RWPE2 (cell line): ENCODE measurements at regions not wholly inside any gene's neighbourhood (a gene's known extent, or its start where the extent isn't known, plus 50 kb on each side); places are given as distances from the start of the nearest gene placed in this dataset.
"Not testable (repeated sequence)": the region's sequence is repeated elsewhere in the genome, so short reads cannot be mapped to it uniquely, and the experiment has no call there.

Experiments
- ATAC-seq: fragments of 200-7000 bp; cut with Tn5 transposase; 3 replicates; pipeline ENCODE4 v1.9.1; 2021; ENCODE audit warnings: low read depth
- DNase-seq: peaks from one replicate; pipeline ENCODE4 v3.0.0-alpha.2; 2020; ENCODE audit warnings: low spot score
- H3K27ac ChIP-seq: fragments of 450-650 bp; 2 replicates; pipeline ENCODE4 v1.5.1; 2017; ENCODE audit warnings: mild to moderate bottlenecking; ENCODE audit not compliant: poor library complexity, severe bottlenecking
- H3K27me3 ChIP-seq: fragments of 250-450 bp; sonication (Bioruptor Pico); 2 replicates; pipeline ENCODE4 v1.5.1; 2021; ENCODE audit warnings: mild to moderate bottlenecking, moderate library complexity; ENCODE audit not compliant: insufficient read depth, poor library complexity, severe bottlenecking
- H3K36me3 ChIP-seq: fragments of 250-450 bp; sonication (Bioruptor Pico); 2 replicates; pipeline ENCODE4 v1.5.1; 2020; ENCODE audit warnings: low read depth, mild to moderate bottlenecking, moderate library complexity
- H3K4me1 ChIP-seq: fragments of 250-450 bp; sonication (Bioruptor Pico); 2 replicates; pipeline ENCODE4 v1.5.1; 2021; ENCODE audit warnings: mild to moderate bottlenecking, moderate library complexity; ENCODE audit not compliant: insufficient read depth, poor library complexity, severe bottlenecking
- H3K4me3 ChIP-seq: fragments of 250-450 bp; sonication (Bioruptor Pico); 2 replicates; pipeline ENCODE4 v1.5.1; 2021; ENCODE audit warnings: mild to moderate bottlenecking, moderate library complexity; ENCODE audit not compliant: severe bottlenecking
- H3K9me3 ChIP-seq: fragments of 250-450 bp; sonication (Bioruptor Pico); 2 replicates; pipeline ENCODE4 v1.5.1; 2021; ENCODE audit warnings: mild to moderate bottlenecking, moderate library complexity; ENCODE audit not compliant: severe bottlenecking
- CTCF ChIP-seq: fragments of 450-650 bp; IDR thresholded peaks from one replicate; pipeline ENCODE4 v1.5.1; 2017; ENCODE audit warnings: mild to moderate bottlenecking, moderate library complexity; ENCODE audit not compliant: poor library complexity, severe bottlenecking

- not testable (repeated sequence) for H3K9me3 ChIP-seq, ATAC-seq, DNase-seq, H3K4me3 ChIP-seq, H3K27me3 ChIP-seq, H3K27ac ChIP-seq, H3K4me1 ChIP-seq, H3K36me3 ChIP-seq
These were observed 277.8 kb upstream of the ARHGAP42 start for GRCh38 chr11:100409267-100409666.

GRCh38 chr11:100419518-100419917 lies 267.6 kb upstream of the ARHGAP42 start:
- Histone ChIP-seq H3K27me3 (no peaks in the 10 kb centered on the region), H3K4me3 (no peak overlapping the region), H3K9me3 (no peaks in the 10 kb centered on the region), H3K4me1 (no peaks in the 10 kb centered on the region), H3K36me3 (no peaks in the 10 kb centered on the region), H3K27ac (no peak overlapping the region)
- ATAC-seq, result no peak
- no peak for TF ChIP-seq CTCF
- DNase-seq, result no peak

- ATAC-seq, result no peak
- H3K27me3 ChIP-seq, result no peaks in the 10 kb centered on the region
- no peak for TF ChIP-seq CTCF
- no peak for DNase-seq
- no peaks in the 10 kb centered on the region for H3K9me3 ChIP-seq
- H3K27ac ChIP-seq, result no peak overlapping the region
- H3K4me3 ChIP-seq, result no peak overlapping the region
- no peaks in the 10 kb centered on the region for H3K4me1 ChIP-seq
- H3K36me3 ChIP-seq, result no peaks in the 10 kb centered on the region
These were observed 252.1 kb upstream of the ARHGAP42 start for GRCh38 chr11:100434821-100435641.

- Histone ChIP-seq H3K4me1 (no peaks in the 10 kb centered on the region), H3K4me3 (no peak overlapping the region), H3K36me3 (no peaks in the 10 kb centered on the region), H3K27me3 (no peaks in the 10 kb centered on the region), H3K9me3 (no peaks in the 10 kb centered on the region), H3K27ac (no peak overlapping the region)
- no peak for TF ChIP-seq CTCF
- DNase-seq, result no peak
- ATAC-seq, result no peak
These were observed 248.7 kb upstream of the ARHGAP42 start for GRCh38 chr11:100438376-100438775.

- H3K9me3 ChIP-seq, result no peaks in the 10 kb centered on the region
- H3K4me3 ChIP-seq, result no peak overlapping the region
- no peaks in the 10 kb centered on the region for H3K27me3 ChIP-seq
- no peak for ATAC-seq
- no peak for TF ChIP-seq CTCF
- H3K27ac ChIP-seq, result no peak overlapping the region
- DNase-seq, result no peak
- no peaks in the 10 kb centered on the region for H3K36me3 ChIP-seq
- no peaks in the 10 kb centered on the region for H3K4me1 ChIP-seq
These were observed 246.0 kb upstream of the ARHGAP42 start for GRCh38 chr11:100441086-100441485.
